ENCODE measurements at regions not wholly inside any gene's neighbourhood (a gene's known extent, or its start where the extent isn't known, plus 50 kb on each side); places are given as distances from the start of the nearest gene placed in this dataset.

- FAIRE-seq (no peak), DNase-seq (ENCODE audit: low spot score) (no peak)
Observed at GRCh38 chr6:145206247-145206907, 528.9 kb downstream of the EPM2A start.

GRCh38 chr6:145208474-145208873, 526.8 kb downstream of the EPM2A start:
- no peak for FAIRE-seq
- DNase-seq (ENCODE audit: low spot score) = no peak

- DNase-seq (ENCODE audit: low spot score) (no peak), FAIRE-seq (no peak)
Observed at GRCh38 chr6:145209272-145209671, 526.0 kb downstream of the EPM2A start.

GRCh38 chr6:145212813-145213212, 522.5 kb downstream of the EPM2A start:
- FAIRE-seq (no peak), DNase-seq (ENCODE audit: low spot score) (no peak)

- FAIRE-seq = no peak
- no peak for DNase-seq (ENCODE audit: low spot score)
Observed at GRCh38 chr6:145213614-145214013, 521.7 kb downstream of the EPM2A start.

- DNase-seq (ENCODE audit: low spot score) (peak; percentile 5), FAIRE-seq (no peak)
Observed at GRCh38 chr6:145214570-145214969, 520.8 kb downstream of the EPM2A start.

- no peak for DNase-seq (ENCODE audit: low spot score)
- FAIRE-seq = no peak
Observed at GRCh38 chr6:145224450-145224849, 510.9 kb downstream of the EPM2A start.

- FAIRE-seq (no peak), DNase-seq (ENCODE audit: low spot score) (no peak)
Observed at GRCh38 chr6:145225500-145225899, 509.8 kb downstream of the EPM2A start.

GRCh38 chr6:145227593-145227992, 507.7 kb downstream of the EPM2A start:
- DNase-seq (ENCODE audit: low spot score) (no peak), FAIRE-seq (no peak)

GRCh38 chr6:145228962-145229582, 506.2 kb downstream of the EPM2A start:
- FAIRE-seq (no peak), DNase-seq (ENCODE audit: low spot score) (no peak)

GRCh38 chr6:145233955-145234354, 501.4 kb downstream of the EPM2A start:
- no peak for FAIRE-seq
- no peak for DNase-seq (ENCODE audit: low spot score)

- DNase-seq (ENCODE audit: low spot score) (no peak), FAIRE-seq (no peak)
Observed at GRCh38 chr6:145235207-145235606, 500.1 kb downstream of the EPM2A start.

GRCh38 chr6:145238787-145239186, 496.5 kb downstream of the EPM2A start:
- FAIRE-seq = no peak
- no peak for DNase-seq (ENCODE audit: low spot score)

- DNase-seq (ENCODE audit: low spot score) (no peak), FAIRE-seq (no peak)
Observed at GRCh38 chr6:145241039-145241438, 494.3 kb downstream of the EPM2A start.

GRCh38 chr6:145241721-145242120, 493.6 kb downstream of the EPM2A start:
- FAIRE-seq (no peak), DNase-seq (ENCODE audit: low spot score) (no peak)

GRCh38 chr6:145244349-145245100, 490.8 kb downstream of the EPM2A start:
- no peak for FAIRE-seq
- no peak for DNase-seq (ENCODE audit: low spot score)

GRCh38 chr6:145245119-145245518, 490.2 kb downstream of the EPM2A start:
- DNase-seq (ENCODE audit: low spot score) (no peak), FAIRE-seq (no peak)

- DNase-seq (ENCODE audit: low spot score) (no peak), FAIRE-seq (no peak)
Observed at GRCh38 chr6:145247692-145248419, 487.5 kb downstream of the EPM2A start.

- no peak for FAIRE-seq
- DNase-seq (ENCODE audit: low spot score) = no peak
Observed at GRCh38 chr6:145250436-145250835, 484.9 kb downstream of the EPM2A start.

- FAIRE-seq = no peak
- DNase-seq (ENCODE audit: low spot score) = no peak
Observed at GRCh38 chr6:145252737-145253136, 482.6 kb downstream of the EPM2A start.

GRCh38 chr6:145254649-145255401, 480.5 kb downstream of the EPM2A start:
- DNase-seq (ENCODE audit: low spot score) (no peak), FAIRE-seq (no peak)
